GM23338 (cell line): ENCODE measurements at regions not wholly inside any gene's neighbourhood (a gene's known extent, or its start where the extent isn't known, plus 50 kb on each side); places are given as distances from the start of the nearest gene placed in this dataset.

Experiments used
- ATAC-seq: fragments of 200-7000 bp; cut with Tn5 transposase; 3 replicates; pipeline ENCODE4 v1.9.1; 2020
- DNase-seq: peaks from one replicate; pipeline ENCODE4 v3.0.0-alpha.2; 2015; ENCODE audit warnings: low spot score
- H2AFZ ChIP-seq: fragments of 200-600 bp; sonication (generic); 2 replicates; pipeline ENCODE4 v1.8.0; 2016; ENCODE audit warnings: antibody characterized with exemption, mild to moderate bottlenecking, moderate library complexity
- H3F3A ChIP-seq: fragments of 200-600 bp; sonication (generic); replicated peaks from 2 replicates; pipeline ENCODE4 v1.8.0; 2017; ENCODE audit warnings: antibody characterized with exemption, mixed run types, low read depth
- H3K27ac ChIP-seq: fragments of 200-600 bp; sonication (generic); 2 replicates; pipeline ENCODE4 v1.6.1; 2016; ENCODE audit warnings: low read depth
- H3K27me3 ChIP-seq: fragments of 200-600 bp; sonication (generic); 2 replicates; pipeline ENCODE4 v1.8.0; 2016; ENCODE audit warnings: mild to moderate bottlenecking, mixed run types, moderate library complexity; ENCODE audit not compliant: insufficient read depth
- H3K36me3 ChIP-seq: fragments of 200-600 bp; sonication (generic); 2 replicates; pipeline ENCODE4 v1.8.0; 2016; ENCODE audit warnings: mild to moderate bottlenecking; ENCODE audit not compliant: insufficient read depth
- H3K4me1 ChIP-seq: fragments of 200-600 bp; sonication (generic); 2 replicates; pipeline ENCODE4 v1.8.0; 2016; ENCODE audit warnings: mild to moderate bottlenecking, moderate library complexity; ENCODE audit not compliant: insufficient read depth
- H3K4me2 ChIP-seq: fragments of 200-600 bp; sonication (generic); 2 replicates; pipeline ENCODE4 v1.7.1; 2017; ENCODE audit warnings: mixed run types
- H3K4me3 ChIP-seq: fragments of 200-600 bp; sonication (generic); 2 replicates; pipeline ENCODE4 v1.6.1; 2016; ENCODE audit warnings: mixed run types
- H3K79me2 ChIP-seq: fragments of 200-600 bp; sonication (generic); replicated peaks from 2 replicates; pipeline ENCODE4 v1.8.0; 2017; ENCODE audit warnings: mild to moderate bottlenecking; ENCODE audit not compliant: insufficient read depth
- H3K9me2 ChIP-seq: fragments of 200-600 bp; sonication (generic); 2 replicates; pipeline ENCODE4 v1.8.0; 2017; ENCODE audit not compliant: insufficient read depth
- H4K20me1 ChIP-seq: fragments of 200-600 bp; sonication (generic); replicated peaks from 2 replicates; pipeline ENCODE4 v1.8.0; 2017; ENCODE audit warnings: mild to moderate bottlenecking; ENCODE audit not compliant: insufficient read depth
- H3K27ac Mint-ChIP-seq: 2 replicates; pipeline ENCODE4 v1.8.0; 2020; ENCODE audit warnings: inconsistent platforms, mild to moderate bottlenecking, moderate library complexity, mixed read lengths
- H3K27me3 Mint-ChIP-seq: 3 replicates; pipeline ENCODE4 v1.8.0; 2022; ENCODE audit warnings: low read depth, mild to moderate bottlenecking, moderate library complexity, mixed read lengths, inconsistent platforms; ENCODE audit not compliant: insufficient read depth, poor library complexity
- H3K36me3 Mint-ChIP-seq: 3 replicates; pipeline ENCODE4 v1.8.0; 2021; ENCODE audit warnings: low read depth, mild to moderate bottlenecking, inconsistent platforms, moderate library complexity, mixed read lengths
- H3K4me1 Mint-ChIP-seq: 3 replicates; pipeline ENCODE4 v1.8.0; 2020; ENCODE audit warnings: mild to moderate bottlenecking, inconsistent platforms, mixed read lengths
- H3K4me3 Mint-ChIP-seq: 3 replicates; pipeline ENCODE4 v1.8.0; 2021; ENCODE audit warnings: moderate library complexity, mild to moderate bottlenecking, inconsistent platforms, mixed read lengths
- H3K9me3 Mint-ChIP-seq: 3 replicates; pipeline ENCODE4 v1.8.0; 2020; ENCODE audit warnings: moderate library complexity, mild to moderate bottlenecking, inconsistent platforms, mixed read lengths
- CTCF ChIP-seq, 2 experiments: fragments of 200-600 bp in 1 of 2; sonication (generic) in 1 of 2; conservative IDR thresholded peaks; 2 replicates each; pipeline versions ENCODE4 v1.5.1 to v1.6.1; 2016 to 2017; ENCODE audit warnings: antibody characterized with exemption in 2 of 2, low read depth in 2 of 2, mild to moderate bottlenecking in 2 of 2, moderate library complexity in 1 of 2
- ETS1 ChIP-seq: IDR thresholded peaks from 2 replicates; pipeline ENCODE4 v1.6.1; 2016; ENCODE audit warnings: antibody characterized with exemption
- EZH2 ChIP-seq: fragments of 200-600 bp; sonication (generic); IDR thresholded peaks from one replicate; pipeline ENCODE4 v1.8.0; 2017; ENCODE audit warnings: antibody characterized with exemption, mild to moderate bottlenecking, low read depth; ENCODE audit not compliant: unreplicated experiment
- EZH2phosphoT487 ChIP-seq: fragments of 200-600 bp; sonication (generic); IDR thresholded peaks from one replicate; pipeline ENCODE4 v1.8.1; 2018; ENCODE audit warnings: antibody characterized with exemption; ENCODE audit not compliant: unreplicated experiment
- JUNB ChIP-seq: IDR thresholded peaks from one replicate; pipeline ENCODE4 v1.6.1; 2016; ENCODE audit warnings: antibody characterized with exemption; ENCODE audit not compliant: unreplicated experiment
- NANOG ChIP-seq: IDR thresholded peaks from 2 replicates; pipeline ENCODE4 v1.6.1; 2016; ENCODE audit warnings: antibody characterized with exemption, borderline replicate concordance
- POLR2AphosphoS5 ChIP-seq: IDR thresholded peaks from 2 replicates; pipeline ENCODE4 v1.6.1; 2016; ENCODE audit warnings: antibody characterized with exemption, low read depth
- REST ChIP-seq: IDR thresholded peaks from one replicate; pipeline ENCODE4 v1.6.1; 2018; ENCODE audit warnings: antibody characterized with exemption; ENCODE audit not compliant: unreplicated experiment
- STAT1 ChIP-seq: IDR thresholded peaks from one replicate; pipeline ENCODE4 v1.6.1; 2016; ENCODE audit warnings: antibody characterized with exemption; ENCODE audit not compliant: unreplicated experiment
- ZNF114 ChIP-seq: fragments of 250-450 bp; sonication (Bioruptor Pico); IDR thresholded peaks from 2 replicates; pipeline ENCODE4 v1.5.0; 2020; ENCODE audit warnings: mild to moderate bottlenecking, moderate library complexity
- ZNF331 ChIP-seq: fragments of 250-450 bp; sonication (Bioruptor Pico); IDR thresholded peaks from 2 replicates; pipeline ENCODE4 v1.5.0; 2020; ENCODE audit warnings: low read depth, mild to moderate bottlenecking, moderate library complexity
- TF ChIP-seq, protein P1 (sequence below): fragments of 250-450 bp; sonication (Bioruptor Pico); IDR thresholded peaks from 2 replicates; pipeline ENCODE4 v1.5.0; 2020; ENCODE audit warnings: mild to moderate bottlenecking, moderate library complexity

- TF ChIP-seq JUNB = no peak
- TF ChIP-seq ZNF114 = no peak
- no peak for TF ChIP-seq EZH2phosphoT487
Observed at GRCh38 chr1:70571191-70571590, 160.1 kb downstream of the CTH start (continued).

DNA sequence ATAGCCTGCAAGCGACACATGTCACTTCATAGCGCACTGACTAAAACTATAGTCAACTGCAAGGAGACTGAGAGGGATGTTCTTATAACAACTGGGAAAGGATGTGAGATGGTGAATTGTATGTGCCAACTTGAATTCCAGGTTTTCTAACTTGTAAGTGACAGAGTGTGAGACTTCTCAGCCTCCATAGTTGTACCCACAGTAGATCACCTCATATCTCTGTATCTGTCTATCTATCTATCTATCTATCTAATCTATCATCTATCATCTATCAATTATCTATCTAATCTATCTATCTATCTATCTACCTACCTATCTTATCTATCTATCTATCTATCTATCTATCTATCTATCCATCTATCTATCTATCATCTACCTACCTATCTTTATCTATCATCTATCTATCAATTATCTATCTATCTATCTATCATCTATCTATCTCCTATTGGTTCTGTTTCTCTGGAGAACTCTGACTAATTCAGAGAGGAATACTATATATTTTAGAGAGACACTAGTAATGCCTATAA, 162.3 kb downstream of the CTH start:
- DNase-seq (no peak), ATAC-seq (no peak)
- Mint-ChIP-seq H3K27me3 (peaks cover 3% of the 10 kb centered on the region), H3K27ac (no peak overlapping the region), H3K36me3 (no peaks in the 10 kb centered on the region), H3K4me1 (no peaks in the 10 kb centered on the region), H3K9me3 (no peaks in the 10 kb centered on the region), H3K4me3 (no peak overlapping the region)
- Histone ChIP-seq H3K4me3 (no peak overlapping the region), H3K36me3 (no peaks in the 10 kb centered on the region), H3K27ac (no peak overlapping the region), H3K27me3 (no peaks in the 10 kb centered on the region), H3K4me2 (no peak overlapping the region), H3K79me2 (no peaks in the 10 kb centered on the region), H4K20me1 (no peaks in the 10 kb centered on the region), H3K4me1 (no peaks in the 10 kb centered on the region), H3K9me2 (no peaks in the 10 kb centered on the region), H3F3A (no peaks in the 10 kb centered on the region), H2AFZ (no peak overlapping the region)
- TF ChIP-seq JUNB (no peak), POLR2AphosphoS5 (no peak), NANOG (no peak), ZNF114 (no peak), STAT1 (no peak), EZH2 (no peak), ETS1 (no peak), EZH2phosphoT487 (no peak), ZNF331 (no peak), REST (no peak), CTCF (conservative IDR thresholded peaks at IDR 0.05; ENCODE audit: low read depth in 2 of 2) (no peak)
- TF ChIP-seq, protein P1, sequence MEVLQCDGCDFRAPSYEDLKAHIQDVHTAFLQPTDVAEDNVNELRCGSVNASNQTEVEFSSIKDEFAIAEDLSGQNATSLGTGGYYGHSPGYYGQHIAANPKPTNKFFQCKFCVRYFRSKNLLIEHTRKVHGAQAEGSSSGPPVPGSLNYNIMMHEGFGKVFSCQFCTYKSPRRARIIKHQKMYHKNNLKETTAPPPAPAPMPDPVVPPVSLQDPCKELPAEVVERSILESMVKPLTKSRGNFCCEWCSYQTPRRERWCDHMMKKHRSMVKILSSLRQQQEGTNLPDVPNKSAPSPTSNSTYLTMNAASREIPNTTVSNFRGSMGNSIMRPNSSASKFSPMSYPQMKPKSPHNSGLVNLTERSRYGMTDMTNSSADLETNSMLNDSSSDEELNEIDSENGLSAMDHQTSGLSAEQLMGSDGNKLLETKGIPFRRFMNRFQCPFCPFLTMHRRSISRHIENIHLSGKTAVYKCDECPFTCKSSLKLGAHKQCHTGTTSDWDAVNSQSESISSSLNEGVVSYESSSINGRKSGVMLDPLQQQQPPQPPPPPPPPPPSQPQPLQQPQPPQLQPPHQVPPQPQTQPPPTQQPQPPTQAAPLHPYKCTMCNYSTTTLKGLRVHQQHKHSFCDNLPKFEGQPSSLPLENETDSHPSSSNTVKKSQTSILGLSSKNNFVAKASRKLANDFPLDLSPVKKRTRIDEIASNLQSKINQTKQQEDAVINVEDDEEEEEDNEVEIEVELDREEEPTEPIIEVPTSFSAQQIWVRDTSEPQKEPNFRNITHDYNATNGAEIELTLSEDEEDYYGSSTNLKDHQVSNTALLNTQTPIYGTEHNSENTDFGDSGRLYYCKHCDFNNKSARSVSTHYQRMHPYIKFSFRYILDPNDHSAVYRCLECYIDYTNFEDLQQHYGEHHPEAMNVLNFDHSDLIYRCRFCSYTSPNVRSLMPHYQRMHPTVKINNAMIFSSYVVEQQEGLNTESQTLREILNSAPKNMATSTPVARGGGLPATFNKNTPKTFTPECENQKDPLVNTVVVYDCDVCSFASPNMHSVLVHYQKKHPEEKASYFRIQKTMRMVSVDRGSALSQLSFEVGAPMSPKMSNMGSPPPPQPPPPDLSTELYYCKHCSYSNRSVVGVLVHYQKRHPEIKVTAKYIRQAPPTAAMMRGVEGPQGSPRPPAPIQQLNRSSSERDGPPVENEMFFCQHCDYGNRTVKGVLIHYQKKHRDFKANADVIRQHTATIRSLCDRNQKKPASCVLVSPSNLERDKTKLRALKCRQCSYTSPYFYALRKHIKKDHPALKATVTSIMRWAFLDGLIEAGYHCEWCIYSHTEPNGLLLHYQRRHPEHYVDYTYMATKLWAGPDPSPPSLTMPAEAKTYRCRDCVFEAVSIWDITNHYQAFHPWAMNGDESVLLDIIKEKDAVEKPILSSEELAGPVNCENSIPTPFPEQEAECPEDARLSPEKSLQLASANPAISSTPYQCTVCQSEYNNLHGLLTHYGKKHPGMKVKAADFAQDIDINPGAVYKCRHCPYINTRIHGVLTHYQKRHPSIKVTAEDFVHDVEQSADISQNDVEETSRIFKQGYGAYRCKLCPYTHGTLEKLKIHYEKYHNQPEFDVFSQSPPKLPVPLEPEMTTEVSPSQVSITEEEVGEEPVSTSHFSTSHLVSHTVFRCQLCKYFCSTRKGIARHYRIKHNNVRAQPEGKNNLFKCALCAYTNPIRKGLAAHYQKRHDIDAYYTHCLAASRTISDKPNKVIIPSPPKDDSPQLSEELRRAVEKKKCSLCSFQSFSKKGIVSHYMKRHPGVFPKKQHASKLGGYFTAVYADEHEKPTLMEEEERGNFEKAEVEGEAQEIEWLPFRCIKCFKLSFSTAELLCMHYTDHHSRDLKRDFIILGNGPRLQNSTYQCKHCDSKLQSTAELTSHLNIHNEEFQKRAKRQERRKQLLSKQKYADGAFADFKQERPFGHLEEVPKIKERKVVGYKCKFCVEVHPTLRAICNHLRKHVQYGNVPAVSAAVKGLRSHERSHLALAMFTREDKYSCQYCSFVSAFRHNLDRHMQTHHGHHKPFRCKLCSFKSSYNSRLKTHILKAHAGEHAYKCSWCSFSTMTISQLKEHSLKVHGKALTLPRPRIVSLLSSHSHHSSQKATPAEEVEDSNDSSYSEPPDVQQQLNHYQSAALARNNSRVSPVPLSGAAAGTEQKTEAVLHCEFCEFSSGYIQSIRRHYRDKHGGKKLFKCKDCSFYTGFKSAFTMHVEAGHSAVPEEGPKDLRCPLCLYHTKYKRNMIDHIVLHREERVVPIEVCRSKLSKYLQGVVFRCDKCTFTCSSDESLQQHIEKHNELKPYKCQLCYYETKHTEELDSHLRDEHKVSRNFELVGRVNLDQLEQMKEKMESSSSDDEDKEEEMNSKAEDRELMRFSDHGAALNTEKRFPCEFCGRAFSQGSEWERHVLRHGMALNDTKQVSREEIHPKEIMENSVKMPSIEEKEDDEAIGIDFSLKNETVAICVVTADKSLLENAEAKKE (CRISPR knock-in tag) = no peak
